ENCODE measurements at regions not wholly inside any gene's neighbourhood (a gene's known extent, or its start where the extent isn't known, plus 50 kb on each side); places are given as distances from the start of the nearest gene placed in this dataset.

GRCh38 chr7:69245646-69246045, 352.6 kb upstream of the AUTS2 start:
- TF ChIP-seq POLR2AphosphoS5 (IDR thresholded peaks at IDR 0.05; ENCODE audit: borderline replicate concordance, low read depth, low read length) (no peak), EZH2 (IDR thresholded peaks at IDR 0.05) (no peak)
